Body of pancreas (tissue), 4 donors: ENCODE measurements at regions not wholly inside any gene's neighbourhood (a gene's known extent, or its start where the extent isn't known, plus 50 kb on each side); places are given as distances from the start of the nearest gene placed in this dataset.

Experiments used
- ATAC-seq: fragments of 150-250 bp; one replicate; pipeline ENCODE4 v1.9.1; 2016
- DNase-seq, 4 donors: peaks; one replicate each; pipeline ENCODE4 v3.0.0-alpha.2; 2019
- H3K27ac ChIP-seq, 4 donors: fragments of 200-600 bp; sonication (generic); 1 replicate in 3 of 4; 2 replicates in 1 of 4; pipeline versions ENCODE4 v1.5.1 to v1.6.1; 2016 to 2019; ENCODE audit warnings: mild to moderate bottlenecking in 1 of 4, mixed read lengths in 1 of 4, moderate library complexity in 1 of 4
- H3K27me3 ChIP-seq, 2 donors: fragments of 200-600 bp; sonication (generic); one replicate each; pipeline ENCODE4 v1.6.0; 2016; ENCODE audit warnings: mild to moderate bottlenecking in 1 of 2
- H3K36me3 ChIP-seq, 2 donors: fragments of 200-600 bp; sonication (generic); replicated peaks in 1 of 2; 2 replicates each; pipeline ENCODE4 v1.5.1; 2016; ENCODE audit warnings: low read depth in 2 of 2; ENCODE audit not compliant: insufficient read depth in 1 of 2
- H3K4me1 ChIP-seq: fragments of 200-600 bp; sonication (generic); one replicate; pipeline ENCODE4 v1.6.0; 2016
- H3K4me3 ChIP-seq, 2 donors: fragments of 200-600 bp; sonication (generic); 1 replicate in 1 of 2; 2 replicates in 1 of 2; pipeline ENCODE4 v1.5.1; 2016 to 2019
- H3K9me3 ChIP-seq, 3 donors: fragments of 200-600 bp; sonication (generic); 1 replicate in 2 of 3; 2 replicates in 1 of 3; pipeline ENCODE4 v1.5.1; 2016
- POLR2A ChIP-seq, 3 donors: fragments of 450-650 bp; IDR thresholded peaks; one replicate each; pipeline ENCODE4 v1.6.1; 2016; ENCODE audit warnings: antibody characterized with exemption in 3 of 3, mild to moderate bottlenecking in 2 of 3
- WGBS, 2 donors: methylation state at CpG; one replicate each; pipeline ENCODE4 v1.1.5; 2017; 5-methylcytosine and 5-hydroxymethylcytosine counted together
- intact Hi-C: fragments of 100-400 bp; cut with DNase I; formaldehyde crosslinking; loops from one replicate; pipeline ENCODE4 v1.15.1; 2023
- TF ChIP-seq, protein P1 (sequence below), 7 experiments: fragments of 450-650 bp in 4 of 7; fragments of 200-600 bp in 3 of 7; sonication (generic) in 3 of 7; IDR thresholded peaks; one replicate each; pipeline ENCODE4 v1.5.1; 2016 to 2019; ENCODE audit warnings: antibody characterized with exemption in 7 of 7

DNA sequence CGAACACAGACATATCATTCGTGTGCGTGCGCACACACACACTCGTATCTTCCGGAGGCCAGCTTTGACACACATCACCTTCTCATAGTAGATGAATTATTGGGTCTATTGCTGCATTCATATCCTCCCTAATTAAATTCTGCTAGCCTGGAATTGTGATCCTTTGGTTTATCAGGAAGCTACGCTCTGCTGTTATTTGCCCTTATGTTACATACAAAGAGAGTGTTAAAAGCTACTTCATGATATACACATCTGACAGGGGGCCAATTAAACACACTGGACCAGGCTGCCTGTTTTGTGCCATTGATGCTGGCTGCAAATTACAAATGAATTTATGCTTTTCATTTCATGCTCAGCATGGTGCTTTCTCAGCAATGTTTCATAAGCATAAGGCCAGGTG is 252.0 kb downstream of the RHOU start:
- peaks cover 6% of the 10 kb centered on the region for H3K4me1 ChIP-seq
- H3K27me3 ChIP-seq = no peaks in the 10 kb centered on the region
- H3K27ac ChIP-seq = no peak overlapping the region
- H3K9me3 ChIP-seq = no peaks in the 10 kb centered on the region
- no peak for TF ChIP-seq POLR2A (IDR thresholded peaks at IDR 0.05)
- TF ChIP-seq, protein P1, sequence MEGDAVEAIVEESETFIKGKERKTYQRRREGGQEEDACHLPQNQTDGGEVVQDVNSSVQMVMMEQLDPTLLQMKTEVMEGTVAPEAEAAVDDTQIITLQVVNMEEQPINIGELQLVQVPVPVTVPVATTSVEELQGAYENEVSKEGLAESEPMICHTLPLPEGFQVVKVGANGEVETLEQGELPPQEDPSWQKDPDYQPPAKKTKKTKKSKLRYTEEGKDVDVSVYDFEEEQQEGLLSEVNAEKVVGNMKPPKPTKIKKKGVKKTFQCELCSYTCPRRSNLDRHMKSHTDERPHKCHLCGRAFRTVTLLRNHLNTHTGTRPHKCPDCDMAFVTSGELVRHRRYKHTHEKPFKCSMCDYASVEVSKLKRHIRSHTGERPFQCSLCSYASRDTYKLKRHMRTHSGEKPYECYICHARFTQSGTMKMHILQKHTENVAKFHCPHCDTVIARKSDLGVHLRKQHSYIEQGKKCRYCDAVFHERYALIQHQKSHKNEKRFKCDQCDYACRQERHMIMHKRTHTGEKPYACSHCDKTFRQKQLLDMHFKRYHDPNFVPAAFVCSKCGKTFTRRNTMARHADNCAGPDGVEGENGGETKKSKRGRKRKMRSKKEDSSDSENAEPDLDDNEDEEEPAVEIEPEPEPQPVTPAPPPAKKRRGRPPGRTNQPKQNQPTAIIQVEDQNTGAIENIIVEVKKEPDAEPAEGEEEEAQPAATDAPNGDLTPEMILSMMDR (IDR thresholded peaks at IDR 0.05) = no peak
- intact Hi-C loops = no loop called here
- WGBS, 2 donors = 89 to 97% methylated on average over 7 of the region's 7 CpGs
- H3K4me3 ChIP-seq = no peak overlapping the region
- no peak for ATAC-seq
- DNase-seq = no peak
- H3K36me3 ChIP-seq = no peaks in the 10 kb centered on the region

DNA sequence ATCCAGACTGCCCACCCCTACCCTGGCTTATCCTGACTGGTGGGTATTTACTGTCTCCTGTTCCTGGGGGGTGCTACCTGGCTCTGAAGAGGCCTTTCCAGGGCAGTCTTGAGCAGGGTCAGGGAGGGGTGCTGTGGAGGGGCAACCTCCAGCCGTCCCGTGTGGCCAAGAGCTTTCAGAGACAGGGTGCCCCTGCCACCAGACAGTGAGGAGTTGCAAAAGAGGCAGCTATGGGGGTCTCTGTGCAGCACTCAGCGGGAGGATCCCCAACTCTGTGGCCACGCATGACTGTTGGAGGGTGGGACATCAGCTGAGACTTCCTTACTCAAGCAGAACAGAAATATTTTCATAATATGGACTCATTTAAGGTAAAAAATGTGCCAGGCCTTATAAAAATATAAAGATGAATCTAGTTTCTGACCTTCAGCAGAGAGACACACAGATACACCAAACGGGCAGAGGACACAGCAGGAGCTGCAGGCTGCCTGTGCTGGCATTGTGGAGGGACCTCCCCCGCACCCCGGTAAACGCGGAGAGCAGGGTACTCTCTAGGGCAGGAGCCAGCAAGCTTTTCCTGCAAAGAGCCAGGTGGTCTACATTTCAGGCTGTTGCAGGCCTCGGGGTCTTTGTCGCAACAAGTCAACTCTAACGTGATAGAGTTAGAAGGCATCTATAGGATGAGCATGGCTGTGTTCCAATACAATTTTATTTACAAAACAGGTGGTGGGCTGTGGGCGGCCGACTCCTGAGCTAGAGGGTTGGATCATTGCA is 252.6 kb downstream of the RHOU start:
- Histone ChIP-seq H3K9me3 (no peaks in the 10 kb centered on the region), H3K27ac (no peak overlapping the region), H3K4me1 (peaks cover 6% of the 10 kb centered on the region), H3K36me3 (no peaks in the 10 kb centered on the region), H3K27me3 (no peaks in the 10 kb centered on the region), H3K4me3 (no peak overlapping the region)
- DNase-seq (no peak), ATAC-seq (no peak)
- 74 to 84% methylated on average over 13 to 14 of the region's 14 CpGs for WGBS, 2 donors
- TF ChIP-seq, protein P1 (IDR thresholded peaks at IDR 0.05) = no peak
- TF ChIP-seq POLR2A (IDR thresholded peaks at IDR 0.05) = no peak
- intact Hi-C loops = no loop called here

GRCh38 chr1:228988664-228989063 is 253.4 kb downstream of the RHOU start:
- no peak overlapping the region for H3K27ac ChIP-seq
- no peak overlapping the region for H3K4me3 ChIP-seq

DNA sequence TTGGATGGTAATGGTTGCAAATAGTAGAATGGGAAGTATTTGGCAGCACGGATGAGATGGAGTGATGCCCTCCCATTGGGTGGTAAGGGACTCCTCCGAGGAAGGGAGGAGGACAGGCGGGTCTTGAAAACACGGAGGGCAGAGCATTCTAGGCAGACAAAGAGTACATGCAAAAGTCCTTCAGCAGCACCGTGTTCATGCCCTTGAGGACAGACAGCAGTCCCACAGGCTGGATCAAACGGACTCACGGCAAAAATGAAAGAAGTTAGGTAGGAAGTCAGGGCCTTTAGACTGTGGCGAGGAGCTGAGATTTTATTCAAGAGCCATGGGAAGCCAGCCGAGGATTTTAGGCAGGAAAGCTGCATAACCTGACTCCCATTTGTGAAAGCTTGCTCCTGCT is 253.9 kb downstream of the RHOU start:
- intact Hi-C loops = no loop called here
- Histone ChIP-seq H3K4me1 (peaks cover 6% of the 10 kb centered on the region), H3K4me3 (no peak overlapping the region), H3K27me3 (no peaks in the 10 kb centered on the region), H3K9me3 (no peaks in the 10 kb centered on the region), H3K36me3 (no peaks in the 10 kb centered on the region), H3K27ac (no peak overlapping the region)
- no peak for ATAC-seq
- WGBS, 2 donors = 87 to 93% methylated on average over 9 of the region's 9 CpGs
- TF ChIP-seq, protein P1 (IDR thresholded peaks at IDR 0.05) = no peak
- no peak for TF ChIP-seq POLR2A (IDR thresholded peaks at IDR 0.05)
- no peak for DNase-seq

More at GRCh38 chr1:228988664-228989063, 253.4 kb downstream of the RHOU start:
- no peak for TF ChIP-seq POLR2A (IDR thresholded peaks at IDR 0.05)
- TF ChIP-seq, protein P1 (IDR thresholded peaks at IDR 0.05) = no peak
- Histone ChIP-seq H3K27me3 (no peaks in the 10 kb centered on the region), H3K9me3 (no peaks in the 10 kb centered on the region), H3K4me1 (peaks cover 6% of the 10 kb centered on the region), H3K36me3 (no peaks in the 10 kb centered on the region)
- 68 to 70% methylated on average over 6 of the region's 6 CpGs for WGBS, 2 donors
- DNase-seq = no peak
- intact Hi-C loops = no loop called here
- ATAC-seq = no peak

- Histone ChIP-seq H3K27me3 (no peaks in the 10 kb centered on the region), H3K4me3 (no peak overlapping the region), H3K36me3 (no peaks in the 10 kb centered on the region), H3K9me3 (no peaks in the 10 kb centered on the region), H3K4me1 (peaks cover 6% of the 10 kb centered on the region), H3K27ac (peak overlapping the region in 1 of 4 donors; percentile 51)
- TF ChIP-seq, protein P1 (IDR thresholded peaks at IDR 0.05) = no peak
- TF ChIP-seq POLR2A (IDR thresholded peaks at IDR 0.05) = no peak
- intact Hi-C loops = no loop called here
- no peak for DNase-seq
- ATAC-seq = no peak
- 94% methylated on average over 5 of the region's 5 CpGs for WGBS, 2 donors
Observed at GRCh38 chr1:228989676-228989991, 254.4 kb downstream of the RHOU start.
